IPS DF 19.7 (cell line): ENCODE measurements at regions not wholly inside any gene's neighbourhood (a gene's known extent, or its start where the extent isn't known, plus 50 kb on each side); places are given as distances from the start of the nearest gene placed in this dataset.

ENCODE experiments used
- DNase-seq: peaks from one replicate; pipeline ENCODE4 v3.0.0-alpha.2; 2013; ENCODE audit warnings: low read depth, low spot score

- DNase-seq, result no peak
Observed at GRCh38 chr15:29208836-29209235, 60.8 kb downstream of the NSMCE3 start.

DNA sequence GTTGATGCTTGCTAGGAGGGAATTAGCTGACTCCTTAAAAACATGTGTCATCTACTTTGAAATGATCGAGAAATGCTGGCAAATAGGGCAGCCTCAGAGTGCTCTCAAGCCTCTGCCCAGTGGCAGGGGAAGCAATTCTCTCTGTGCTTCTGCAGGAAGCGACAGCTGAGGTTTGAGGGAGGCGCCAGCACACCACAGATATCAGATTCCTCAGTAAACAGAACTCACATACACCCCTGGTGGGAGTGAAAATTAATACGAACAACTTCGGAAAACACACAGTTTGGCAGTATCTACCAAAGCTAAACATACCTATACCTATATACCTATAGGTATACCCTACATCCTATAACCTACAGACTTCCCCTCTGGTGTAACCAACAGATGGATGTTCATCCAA is 61.3 kb downstream of the NSMCE3 start:
- no peak for DNase-seq

- no peak for DNase-seq
Observed at GRCh38 chr15:29207758-29208108, 61.9 kb downstream of the NSMCE3 start.

DNA sequence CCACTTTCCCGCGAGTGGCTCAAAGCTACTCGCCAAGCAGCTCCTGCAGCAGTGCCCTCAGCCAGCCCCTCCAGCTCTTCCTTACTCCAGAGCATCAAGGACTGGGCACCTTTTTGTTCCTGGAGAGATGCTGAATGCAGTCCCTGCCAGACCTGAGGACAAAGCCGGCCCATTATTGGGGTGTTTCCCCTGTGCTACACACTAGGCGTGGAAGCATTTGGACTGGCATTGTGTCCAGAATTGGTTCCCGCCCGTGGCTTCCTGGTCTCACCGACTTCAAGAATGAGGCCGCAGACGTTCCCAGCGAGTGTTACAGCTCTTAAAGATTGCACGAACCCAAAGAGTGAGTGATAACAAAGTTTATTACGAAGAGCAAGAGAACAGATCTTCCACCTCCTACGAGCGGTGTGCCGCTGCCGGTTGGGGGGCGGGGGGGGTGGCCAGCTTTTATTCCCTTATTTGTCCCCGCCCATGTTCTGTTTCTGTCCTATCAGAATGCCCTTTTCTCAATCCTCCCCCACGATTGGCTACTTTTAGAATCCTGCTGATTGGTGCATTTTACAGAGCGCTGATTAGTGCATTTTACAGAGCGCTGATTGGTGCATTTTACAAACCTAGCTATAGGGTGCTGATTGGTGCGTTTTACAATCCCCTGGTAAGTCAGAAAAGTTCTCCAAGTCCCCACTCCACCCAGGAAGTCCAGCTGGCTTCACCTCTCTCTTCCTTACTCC is 62.4 kb downstream of the NSMCE3 start:
- DNase-seq, result no peak

DNA sequence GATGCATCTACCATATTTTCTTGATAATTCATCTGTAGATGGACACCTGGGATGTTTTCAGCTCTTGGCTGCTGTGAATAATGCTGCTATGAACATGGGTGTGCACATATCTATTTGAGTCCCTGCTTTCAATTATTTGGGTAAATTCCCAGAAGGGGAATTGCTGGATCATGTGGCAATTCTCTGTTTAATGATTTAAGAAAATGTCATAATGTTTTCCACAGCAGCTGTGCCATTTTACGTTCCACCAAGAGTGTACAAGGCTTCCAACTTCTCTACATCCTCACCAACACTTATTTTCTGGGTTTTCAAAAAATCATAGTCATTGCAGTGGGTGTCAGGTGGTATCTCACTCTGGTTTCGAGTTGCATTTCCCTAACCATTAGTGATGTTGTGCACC is 64.4 kb downstream of the NSMCE3 start:
- no peak for DNase-seq

GRCh38 chr15:29204369-29204755 is 65.3 kb downstream of the NSMCE3 start:
- DNase-seq, result no peak

DNA sequence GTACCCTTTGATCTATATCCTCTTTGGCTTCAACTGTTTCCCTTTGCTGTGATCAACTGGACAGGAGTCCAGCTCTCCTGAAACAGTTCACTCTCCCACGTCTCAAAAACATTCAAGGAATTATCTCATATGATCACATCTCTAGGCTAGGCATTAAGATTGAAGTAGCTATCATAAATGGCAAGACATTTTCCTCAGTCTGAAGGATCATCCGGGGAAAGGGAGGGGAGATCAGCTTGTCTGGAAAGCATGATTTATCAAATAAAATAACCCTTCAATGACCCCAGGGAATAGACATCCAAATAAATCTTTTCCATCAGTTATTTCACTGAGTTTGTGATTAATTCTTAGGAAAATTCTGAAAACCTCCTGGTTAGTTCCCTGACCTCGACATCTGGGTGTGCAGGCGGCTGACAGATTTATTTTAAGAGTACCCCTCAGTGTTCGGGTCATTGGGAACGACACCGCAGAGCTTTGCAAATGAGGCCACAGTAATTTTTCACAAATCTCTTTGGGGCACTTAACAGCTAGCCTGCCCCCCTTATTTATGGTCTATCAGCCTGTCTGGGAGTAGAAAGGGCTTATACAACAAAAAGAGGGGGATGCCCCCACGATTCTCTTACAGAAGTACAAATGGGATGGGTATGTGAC is 65.8 kb downstream of the NSMCE3 start:
- DNase-seq, result no peak

GRCh38 chr15:29196722-29197121 is 72.9 kb downstream of the NSMCE3 start:
- DNase-seq, result no peak

DNA sequence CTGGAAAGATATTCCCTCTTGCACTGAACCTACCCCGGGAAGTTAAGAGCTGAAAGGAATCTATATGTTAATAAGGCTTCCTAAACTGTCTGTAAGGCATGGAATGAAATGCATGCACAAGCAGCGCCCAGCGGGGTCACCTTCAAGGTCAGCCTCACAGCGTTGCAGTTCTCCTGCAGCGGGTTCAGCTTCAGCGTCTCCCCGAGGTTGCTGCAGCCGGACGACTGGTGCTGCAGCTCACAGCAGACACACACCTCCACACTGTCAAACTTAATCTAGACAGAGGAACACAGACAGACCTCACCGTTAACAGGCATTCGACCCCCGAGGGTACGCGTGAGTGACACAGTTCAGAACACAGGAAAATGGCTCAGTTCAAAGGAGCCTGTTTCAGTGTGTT is 73.3 kb downstream of the NSMCE3 start:
- peak; percentile 30 for DNase-seq

DNA sequence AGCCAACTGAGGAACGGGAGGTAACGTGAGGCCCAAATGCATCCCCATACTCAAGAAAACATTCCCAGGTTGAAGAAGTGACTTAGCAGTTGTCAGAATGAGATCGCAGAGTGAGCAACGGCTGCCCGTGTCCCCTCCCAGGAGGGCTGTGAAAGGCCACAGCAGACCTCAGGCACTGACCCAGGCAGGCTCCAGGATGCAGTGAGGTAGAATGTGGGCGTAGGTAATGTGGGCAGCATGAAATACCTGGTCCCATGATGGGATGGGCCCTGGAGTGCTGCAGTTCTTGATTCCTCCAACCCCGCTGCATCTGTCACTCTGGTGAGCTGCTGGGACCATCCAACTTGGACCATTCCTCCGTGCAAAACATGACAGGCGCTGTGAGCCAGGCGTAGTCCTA is 74.8 kb downstream of the NSMCE3 start:
- no peak for DNase-seq

DNA sequence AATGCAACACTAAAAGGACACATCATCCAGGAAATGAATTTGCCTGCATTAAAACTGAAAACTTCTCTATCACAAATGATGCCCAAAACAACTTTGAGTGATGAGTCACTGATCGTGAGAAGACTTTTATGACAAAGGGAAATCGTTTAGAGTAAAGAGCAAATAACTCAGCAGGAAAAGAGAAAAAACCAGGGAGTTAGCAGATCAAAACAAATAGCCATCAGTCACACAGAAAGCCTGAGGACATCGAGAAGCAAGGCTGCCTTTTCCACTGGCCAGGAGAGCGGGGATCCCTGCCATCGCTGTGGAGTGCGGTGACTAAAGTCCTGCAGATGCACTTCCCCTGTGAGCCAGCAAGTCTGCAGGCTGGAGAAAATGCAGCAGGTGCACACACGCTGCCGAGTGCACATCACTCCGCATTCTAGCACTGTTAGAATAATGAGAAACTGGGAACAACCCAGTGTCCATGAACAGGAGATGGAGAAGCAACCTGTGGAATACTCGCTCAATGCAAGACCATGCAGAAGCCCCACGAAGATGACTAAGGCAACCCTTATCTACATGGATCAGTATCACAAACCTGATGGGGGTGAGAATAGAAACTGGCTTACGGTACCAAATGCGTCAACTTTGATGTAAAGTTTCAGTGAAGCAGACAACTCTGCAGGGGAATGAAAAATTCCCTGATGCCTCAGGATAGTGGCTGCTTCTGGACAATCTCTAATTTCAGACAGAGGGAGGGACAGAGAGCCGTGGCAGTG is 86.4 kb downstream of the NSMCE3 start:
- DNase-seq, result no peak

GRCh38 chr15:29182590-29182989 is 87.0 kb downstream of the NSMCE3 start:
- DNase-seq, result no peak

DNA sequence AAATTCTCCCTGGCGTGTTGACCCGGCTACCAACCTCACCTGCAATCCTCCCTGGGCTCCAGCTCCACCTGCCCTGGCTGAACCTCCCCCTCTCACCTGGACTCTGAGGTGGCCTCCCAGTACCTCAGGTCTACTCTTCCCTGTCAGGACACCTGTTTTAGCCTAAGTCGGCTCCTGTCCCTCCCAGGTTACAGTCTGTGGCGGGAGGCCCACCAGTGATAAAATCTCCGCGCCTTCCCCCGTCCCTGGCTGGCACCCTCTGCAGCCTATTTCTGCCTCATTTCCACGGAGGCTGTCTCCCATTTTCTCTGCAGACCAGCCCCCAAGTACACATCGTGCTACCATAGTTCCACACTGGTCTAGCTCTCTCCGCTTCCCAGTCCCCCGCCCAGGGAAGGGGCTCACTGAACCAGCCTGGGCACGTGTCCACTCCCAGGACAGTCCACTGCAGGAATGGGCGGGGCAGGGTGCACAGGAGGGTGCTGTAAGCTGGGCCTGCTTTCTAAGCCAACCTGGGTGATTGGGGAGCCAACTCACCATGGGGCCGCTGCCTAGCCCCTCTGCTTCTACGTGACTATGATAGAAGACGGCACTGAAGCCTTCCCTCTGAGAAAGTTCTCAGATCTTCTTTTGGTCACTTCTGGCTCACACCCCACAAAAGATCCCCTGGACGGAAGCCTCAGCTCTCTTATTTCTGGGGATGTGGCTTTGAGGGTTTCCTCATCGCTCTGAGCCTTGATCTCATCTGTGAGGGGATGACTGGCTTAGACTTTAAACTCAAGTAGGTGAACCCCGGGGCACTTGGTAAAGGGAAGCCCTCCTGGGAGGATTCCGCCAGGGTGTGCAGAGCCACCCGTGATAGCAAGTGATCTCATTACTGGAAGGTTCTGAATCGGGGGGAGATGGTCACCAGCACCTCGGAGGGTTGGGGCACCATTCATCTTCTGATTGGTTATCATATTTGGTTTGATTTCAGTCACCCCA is 96.6 kb downstream of the NSMCE3 start:
- no peak for DNase-seq

- DNase-seq, result no peak
Observed at GRCh38 chr15:29170521-29170920, 99.1 kb downstream of the NSMCE3 start.
